Thyroid gland (tissue), 4 donors: ENCODE measurements at regions not wholly inside any gene's neighbourhood (a gene's known extent, or its start where the extent isn't known, plus 50 kb on each side); places are given as distances from the start of the nearest gene placed in this dataset.

ENCODE experiments used
- POLR2A ChIP-seq, 2 donors: fragments of 450-650 bp; IDR thresholded peaks; one replicate each; pipeline ENCODE4 v1.6.1; 2017; ENCODE audit warnings: antibody characterized with exemption in 2 of 2, mild to moderate bottlenecking in 2 of 2, moderate library complexity in 1 of 2
- TF ChIP-seq, protein P1 (sequence below), 6 experiments: fragments of 200-600 bp in 3 of 6; fragments of 450-650 bp in 3 of 6; sonication (generic) in 3 of 6; IDR thresholded peaks; one replicate each; pipeline ENCODE4 v1.5.1; 2016 to 2019; ENCODE audit warnings: antibody characterized with exemption in 6 of 6, mild to moderate bottlenecking in 2 of 6, inconsistent platforms in 1 of 6, moderate library complexity in 1 of 6

DNA sequence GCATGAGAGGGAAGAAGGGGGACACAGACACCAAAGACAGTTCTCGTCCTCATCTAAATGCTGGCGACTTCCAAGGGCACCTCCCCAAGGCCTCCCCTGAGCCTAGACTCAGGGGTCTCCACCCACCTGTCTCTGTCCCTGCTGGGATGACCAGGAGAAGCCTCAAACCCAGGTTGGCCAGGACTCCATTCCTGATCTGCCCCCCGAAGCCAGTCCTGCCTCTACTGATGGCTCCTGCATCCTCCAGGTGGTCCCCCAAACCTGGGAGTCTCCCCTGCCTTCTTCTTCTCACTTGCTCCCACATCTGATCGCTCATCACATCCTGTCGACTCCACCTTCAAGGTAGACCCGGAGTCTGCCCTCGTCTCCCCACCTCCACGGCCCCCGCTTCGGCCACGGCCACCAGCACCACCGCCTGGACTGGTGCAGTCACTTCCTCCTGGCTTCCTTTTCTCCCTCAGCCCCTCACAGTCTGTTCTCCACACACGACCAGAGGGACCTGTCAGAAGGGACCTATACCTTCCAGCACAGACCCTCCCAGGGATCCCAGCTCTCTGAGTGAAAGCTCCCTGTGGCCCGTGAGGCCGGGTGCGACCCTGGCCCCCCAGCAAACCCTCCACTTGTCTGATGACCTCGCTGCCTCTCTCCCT lies 92.1 kb downstream of the CEBPB start:
- TF ChIP-seq POLR2A (IDR thresholded peaks at IDR 0.05): no peak
- TF ChIP-seq, protein P1, sequence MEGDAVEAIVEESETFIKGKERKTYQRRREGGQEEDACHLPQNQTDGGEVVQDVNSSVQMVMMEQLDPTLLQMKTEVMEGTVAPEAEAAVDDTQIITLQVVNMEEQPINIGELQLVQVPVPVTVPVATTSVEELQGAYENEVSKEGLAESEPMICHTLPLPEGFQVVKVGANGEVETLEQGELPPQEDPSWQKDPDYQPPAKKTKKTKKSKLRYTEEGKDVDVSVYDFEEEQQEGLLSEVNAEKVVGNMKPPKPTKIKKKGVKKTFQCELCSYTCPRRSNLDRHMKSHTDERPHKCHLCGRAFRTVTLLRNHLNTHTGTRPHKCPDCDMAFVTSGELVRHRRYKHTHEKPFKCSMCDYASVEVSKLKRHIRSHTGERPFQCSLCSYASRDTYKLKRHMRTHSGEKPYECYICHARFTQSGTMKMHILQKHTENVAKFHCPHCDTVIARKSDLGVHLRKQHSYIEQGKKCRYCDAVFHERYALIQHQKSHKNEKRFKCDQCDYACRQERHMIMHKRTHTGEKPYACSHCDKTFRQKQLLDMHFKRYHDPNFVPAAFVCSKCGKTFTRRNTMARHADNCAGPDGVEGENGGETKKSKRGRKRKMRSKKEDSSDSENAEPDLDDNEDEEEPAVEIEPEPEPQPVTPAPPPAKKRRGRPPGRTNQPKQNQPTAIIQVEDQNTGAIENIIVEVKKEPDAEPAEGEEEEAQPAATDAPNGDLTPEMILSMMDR (IDR thresholded peaks at IDR 0.05): no peak
